Peyer's patch (tissue), 4 donors: ENCODE measurements at regions not wholly inside any gene's neighbourhood (a gene's known extent, or its start where the extent isn't known, plus 50 kb on each side); places are given as distances from the start of the nearest gene placed in this dataset.
"Not testable (repeated sequence)": the region's sequence is repeated elsewhere in the genome, so short reads cannot be mapped to it uniquely, and the experiment has no call there.

Experiments
- DNase-seq, 3 donors: peaks; one replicate each; pipeline ENCODE4 v3.0.0-alpha.2; 2017 to 2019
- H3K27ac ChIP-seq, 4 donors: fragments of 200-600 bp; sonication (generic); one replicate each; pipeline ENCODE4 v1.5.1; 2016 to 2019
- H3K27me3 ChIP-seq, 2 donors: fragments of 200-600 bp; sonication (generic); one replicate each; pipeline ENCODE4 v1.5.1; 2019
- H3K36me3 ChIP-seq, 3 donors: fragments of 200-600 bp; sonication (generic); one replicate each; pipeline ENCODE4 v1.5.1; 2016 to 2019
- H3K4me1 ChIP-seq, 4 donors: fragments of 200-600 bp; sonication (generic); one replicate each; pipeline ENCODE4 v1.5.1; 2016 to 2019
- H3K4me3 ChIP-seq, 4 donors: fragments of 200-600 bp; sonication (generic); 1 replicate in 3 of 4; 2 replicates in 1 of 4; pipeline ENCODE4 v1.5.1; 2016 to 2019; ENCODE audit warnings: mild to moderate bottlenecking in 1 of 4
- H3K9me3 ChIP-seq, 4 donors: fragments of 200-600 bp; sonication (generic); one replicate each; pipeline ENCODE4 v1.5.1; 2016 to 2019; ENCODE audit warnings: mild to moderate bottlenecking in 1 of 4
- CTCF ChIP-seq, 6 experiments: fragments of 450-650 bp in 4 of 6; fragments of 200-600 bp in 2 of 6; sonication (generic) in 1 of 6; IDR thresholded peaks; one replicate each; pipeline ENCODE4 v1.5.1; 2017 to 2019; ENCODE audit warnings: antibody characterized with exemption in 6 of 6, mild to moderate bottlenecking in 3 of 6, moderate library complexity in 1 of 6
- POLR2A ChIP-seq, 2 donors: fragments of 450-650 bp; IDR thresholded peaks; one replicate each; pipeline ENCODE4 v1.5.1; 2017; ENCODE audit warnings: antibody characterized with exemption in 2 of 2, mild to moderate bottlenecking in 2 of 2, moderate library complexity in 2 of 2

- Histone ChIP-seq H3K36me3 (no peaks in the 10 kb centered on the region), H3K27ac (no peak overlapping the region), H3K27me3 (no peaks in the 10 kb centered on the region), H3K9me3 (no peaks in the 10 kb centered on the region), H3K4me3 (no peak overlapping the region), H3K4me1 (no peaks in the 10 kb centered on the region)
- DNase-seq = no peak
- no peak for TF ChIP-seq POLR2A (IDR thresholded peaks at IDR 0.05)
These were observed 364.8 kb upstream of the IGFBP3 start for GRCh38 chr7:46285878-46286277.

DNA sequence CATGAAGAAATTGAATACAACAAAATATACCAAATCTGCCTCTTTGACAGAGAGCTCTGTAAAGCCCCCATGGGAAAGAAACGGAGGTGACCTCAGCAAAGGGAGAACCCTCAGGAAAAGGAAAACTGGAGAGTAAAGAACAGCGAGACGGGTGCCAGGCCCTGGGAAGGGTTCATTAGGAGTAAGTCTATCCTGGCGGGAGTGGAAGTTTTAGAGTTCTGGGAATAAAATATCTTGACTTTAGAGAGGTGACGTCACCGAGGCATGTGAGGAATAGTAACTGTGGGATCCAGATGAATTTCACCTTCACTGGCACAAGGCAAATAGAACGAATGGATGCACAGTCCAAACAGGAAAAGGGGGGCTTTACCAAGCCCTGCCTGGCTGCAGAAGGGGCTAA is 362.8 kb upstream of the IGFBP3 start:
- TF ChIP-seq CTCF (IDR thresholded peaks at IDR 0.05) (no peak), POLR2A (IDR thresholded peaks at IDR 0.05) (no peak)
- Histone ChIP-seq H3K36me3 (no peaks in the 10 kb centered on the region), H3K27me3 (no peaks in the 10 kb centered on the region), H3K9me3 (no peaks in the 10 kb centered on the region), H3K4me3 (no peak overlapping the region), H3K27ac (no peak overlapping the region), H3K4me1 (no peaks in the 10 kb centered on the region)
- no peak for DNase-seq

DNA sequence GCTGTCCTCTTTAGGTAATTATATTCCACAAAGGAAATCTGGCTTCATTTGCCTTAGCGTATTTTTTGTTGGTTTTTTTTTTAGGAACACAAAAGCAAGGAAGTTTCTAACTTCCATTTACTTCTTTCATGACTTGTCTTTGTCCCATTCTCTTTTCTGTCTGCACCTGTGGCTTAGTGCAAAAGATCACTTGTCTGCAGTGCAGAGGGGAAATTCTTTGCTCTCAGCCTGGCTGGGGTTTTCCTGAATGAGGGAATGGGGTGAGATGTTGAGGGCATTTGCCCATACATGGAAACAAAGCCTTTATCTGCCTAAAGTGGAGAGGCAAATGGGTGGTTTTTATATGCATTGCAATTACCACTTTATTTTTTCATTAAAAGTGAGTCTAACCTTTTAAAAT is 361.1 kb upstream of the IGFBP3 start:
- no peaks in the 10 kb centered on the region for H3K9me3 ChIP-seq
- TF ChIP-seq POLR2A (IDR thresholded peaks at IDR 0.05) = no peak
- no peak for TF ChIP-seq CTCF (IDR thresholded peaks at IDR 0.05)

DNA sequence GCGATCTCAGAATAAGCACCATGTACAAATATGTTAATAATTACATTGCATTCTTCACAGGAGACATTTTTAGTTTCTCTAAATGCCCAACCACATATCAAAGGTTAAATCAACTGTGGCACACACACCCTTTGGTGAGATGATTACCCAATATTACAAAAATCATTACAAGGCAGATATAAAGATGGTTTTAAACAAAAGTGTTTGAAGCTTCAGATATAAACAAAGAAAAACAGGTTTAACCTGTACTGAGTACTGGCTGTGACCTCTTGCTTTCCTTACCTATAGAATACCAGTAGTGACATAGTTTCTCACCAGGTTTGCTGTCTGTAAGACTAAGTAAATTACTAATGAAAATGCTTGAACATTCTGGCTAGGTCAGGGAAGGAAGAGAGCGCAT is 360.0 kb upstream of the IGFBP3 start:
- no peak overlapping the region for H3K4me3 ChIP-seq
- H3K36me3 ChIP-seq = no peaks in the 10 kb centered on the region
- no peak overlapping the region for H3K27ac ChIP-seq
- no peaks in the 10 kb centered on the region for H3K9me3 ChIP-seq
- H3K27me3 ChIP-seq = no peaks in the 10 kb centered on the region
- H3K4me1 ChIP-seq = no peaks in the 10 kb centered on the region
- TF ChIP-seq POLR2A (IDR thresholded peaks at IDR 0.05) = no peak
- TF ChIP-seq CTCF (IDR thresholded peaks at IDR 0.05) = no peak
- DNase-seq = no peak

More for the DNA sequence above, 361.1 kb upstream of the IGFBP3 start:
- no peaks in the 10 kb centered on the region for H3K4me1 ChIP-seq
- no peak for DNase-seq
- H3K27me3 ChIP-seq = no peaks in the 10 kb centered on the region
- no peak overlapping the region for H3K27ac ChIP-seq
- no peak overlapping the region for H3K4me3 ChIP-seq
- H3K36me3 ChIP-seq = no peaks in the 10 kb centered on the region

- no peaks in the 10 kb centered on the region for H3K9me3 ChIP-seq
- no peaks in the 10 kb centered on the region for H3K27me3 ChIP-seq
- no peak for DNase-seq
- TF ChIP-seq CTCF (IDR thresholded peaks at IDR 0.05) (no peak), POLR2A (IDR thresholded peaks at IDR 0.05) (no peak)
- H3K4me1 ChIP-seq = no peaks in the 10 kb centered on the region
- H3K4me3 ChIP-seq = no peak overlapping the region
- no peak overlapping the region for H3K27ac ChIP-seq
- H3K36me3 ChIP-seq = no peaks in the 10 kb centered on the region
These were observed 358.2 kb upstream of the IGFBP3 start for GRCh38 chr7:46279290-46279689.

- H3K27me3 ChIP-seq = no peaks in the 10 kb centered on the region
- DNase-seq = no peak
- peaks cover 0 to 11% (median 0%) of the 10 kb centered on the region in 4 donors for H3K9me3 ChIP-seq
- no peak overlapping the region for H3K27ac ChIP-seq
- no peaks in the 10 kb centered on the region for H3K36me3 ChIP-seq
- no peaks in the 10 kb centered on the region for H3K4me1 ChIP-seq
- no peak for TF ChIP-seq POLR2A (IDR thresholded peaks at IDR 0.05)
- no peak overlapping the region for H3K4me3 ChIP-seq
These were observed 343.6 kb upstream of the IGFBP3 start for GRCh38 chr7:46264646-46265045.

- H3K27me3 ChIP-seq, DNase-seq, H3K36me3 ChIP-seq, H3K27ac ChIP-seq, H3K4me3 ChIP-seq, H3K4me1 ChIP-seq: not testable (repeated sequence)
- H3K9me3 ChIP-seq = peaks cover 0 to 11% (median 0%) of the 10 kb centered on the region in 4 donors
These were observed 340.6 kb upstream of the IGFBP3 start for GRCh38 chr7:46261638-46262037.
